AG04450 (cell line): ENCODE measurements at regions not wholly inside any gene's neighbourhood (a gene's known extent, or its start where the extent isn't known, plus 50 kb on each side); places are given as distances from the start of the nearest gene placed in this dataset.

Experiments used
- CTCF ChIA-PET: fragments of 300-600, 350-600 bp; formaldehyde crosslinking; extraction: SDS; loops from one replicate; lab custom pipeline; 2022; ENCODE audit warnings: antibody characterized with exemption, inconsistent platforms; lab: Charles Lee
- POLR2A ChIA-PET: fragments of 350-600 bp; formaldehyde crosslinking; extraction: SDS; loops from one replicate; lab custom pipeline; 2021; ENCODE audit warnings: antibody characterized with exemption, inconsistent platforms; lab: Yijun Ruan, JAX
- DNase-seq: peaks from one replicate; pipeline ENCODE4 v3.0.0-alpha.2; 2011; ENCODE audit warnings: low read depth, low spot score
- H3K27ac ChIP-seq: one replicate; pipeline ENCODE4 v1.5.1; 2012; ENCODE audit warnings: low read depth, low read length, control low read depth
- H3K27me3 ChIP-seq: one replicate; pipeline ENCODE4 v1.6.0; 2012; ENCODE audit warnings: low read length; ENCODE audit not compliant: control insufficient read depth, insufficient read depth
- H3K4me3 ChIP-seq: 2 replicates; pipeline ENCODE4 v1.5.1; 2011; ENCODE audit warnings: mild to moderate bottlenecking, low read depth, low read length, control low read depth
- H3K9me3 ChIP-seq: 2 replicates; pipeline ENCODE4 v1.5.1; 2012; ENCODE audit warnings: low read length; ENCODE audit not compliant: control insufficient read depth, insufficient read depth
- CTCF ChIP-seq: IDR thresholded peaks from 2 replicates; pipeline ENCODE4 v1.5.1; 2011; ENCODE audit warnings: low read depth, low read length, control low read depth, inconsistent platforms

GRCh38 chr6:163922562-163922961 is 508.0 kb downstream of the QKI start:
- ChIA-PET POLR2A (no interaction called here), CTCF (no interaction called here)
- no peak overlapping the region for H3K27ac ChIP-seq
- DNase-seq, result no peak
- H3K27me3 ChIP-seq, result peaks cover 4% of the 10 kb centered on the region
- H3K4me3 ChIP-seq, result no peak overlapping the region
- TF ChIP-seq CTCF, result no peak
- peaks cover 4% of the 10 kb centered on the region; the same call in 1 of the 2 replicates for H3K9me3 ChIP-seq

- no peak for TF ChIP-seq CTCF
- ChIA-PET POLR2A (no interaction called here), CTCF (no interaction called here)
- H3K27me3 ChIP-seq, result peaks cover 4% of the 10 kb centered on the region
- no peak overlapping the region for H3K27ac ChIP-seq
- no peak overlapping the region for H3K4me3 ChIP-seq
- no peak for DNase-seq
- H3K9me3 ChIP-seq, result 0 out of 2 replicates have a peak, but pooled peaks cover under 1% of the 10 kb centered on the region
These were observed 505.1 kb downstream of the QKI start for GRCh38 chr6:163919652-163920051.

GRCh38 chr6:163916315-163917081 is 502.0 kb downstream of the QKI start:
- no peak for DNase-seq
- TF ChIP-seq CTCF, result no peak
- no peak overlapping the region for H3K27ac ChIP-seq
- ChIA-PET CTCF (no interaction called here), POLR2A (no interaction called here)
- H3K27me3 ChIP-seq, result peaks cover 4% of the 10 kb centered on the region
- H3K9me3 ChIP-seq, result no peaks in the 10 kb centered on the region
- H3K4me3 ChIP-seq, result no peak overlapping the region

- no peak overlapping the region for H3K4me3 ChIP-seq
- CTCF ChIA-PET, result no interaction called here
- no peaks in the 10 kb centered on the region for H3K9me3 ChIP-seq
- H3K27me3 ChIP-seq, result peaks cover 4% of the 10 kb centered on the region
- H3K27ac ChIP-seq, result no peak overlapping the region
- POLR2A ChIA-PET, result no interaction called here
- no peak for TF ChIP-seq CTCF
- DNase-seq, result no peak
These were observed 500.6 kb downstream of the QKI start for GRCh38 chr6:163915131-163915530.

DNA sequence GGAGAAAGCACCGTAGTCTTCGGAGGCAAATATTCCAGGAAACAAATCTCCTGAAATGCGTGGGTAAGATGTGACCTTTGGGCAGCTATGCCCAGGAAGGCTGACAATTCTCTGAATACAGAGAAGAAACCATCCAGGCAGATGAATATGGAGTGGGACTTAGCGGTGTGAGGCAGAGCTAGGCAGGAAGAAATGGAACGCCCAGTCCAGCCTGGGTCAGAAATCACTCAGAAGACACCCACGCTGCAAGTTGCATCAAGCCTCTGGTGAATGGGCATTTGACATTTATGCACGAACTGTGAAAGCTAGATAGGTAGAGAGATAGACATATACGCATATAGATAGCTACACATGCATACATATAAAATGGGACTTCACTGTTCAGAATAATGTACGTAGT is 498.5 kb downstream of the QKI start:
- CTCF ChIA-PET, result no interaction called here
- Histone ChIP-seq H3K9me3 (no peaks in the 10 kb centered on the region), H3K27me3 (no peaks in the 10 kb centered on the region), H3K4me3 (no peak overlapping the region), H3K27ac (no peak overlapping the region)
- POLR2A ChIA-PET, result no interaction called here
- TF ChIP-seq CTCF, result no peak
- no peak for DNase-seq
